Mesodermal cell (in vitro differentiated cells): ENCODE measurements at regions not wholly inside any gene's neighbourhood (a gene's known extent, or its start where the extent isn't known, plus 50 kb on each side); places are given as distances from the start of the nearest gene placed in this dataset.

ENCODE experiments used
- H3K27ac ChIP-seq: 2 replicates; pipeline ENCODE4 v1.7.0; 2013; ENCODE audit warnings: mild to moderate bottlenecking, low read depth, low read length, moderate library complexity; ENCODE audit not compliant: severe bottlenecking
- H3K36me3 ChIP-seq: 2 replicates; pipeline ENCODE4 v1.7.1; 2013; ENCODE audit warnings: mild to moderate bottlenecking, low read length, moderate library complexity; ENCODE audit not compliant: control insufficient read depth, insufficient read depth
- H3K4me1 ChIP-seq: one replicate; pipeline ENCODE4 v1.7.1; 2013; ENCODE audit warnings: mild to moderate bottlenecking, low read length; ENCODE audit not compliant: insufficient read depth, control insufficient read depth, poor library complexity, severe bottlenecking
- H3K4me3 ChIP-seq: 2 replicates; pipeline ENCODE4 v1.7.0; 2013; ENCODE audit warnings: low read length, control low read depth, mild to moderate bottlenecking; ENCODE audit not compliant: insufficient read depth, poor library complexity, severe bottlenecking; ENCODE audit errors: extremely low read depth
- H3K9me3 ChIP-seq: 2 replicates; pipeline ENCODE4 v1.7.1; 2013; ENCODE audit warnings: mild to moderate bottlenecking, low read length, moderate library complexity; ENCODE audit not compliant: control insufficient read depth
- WGBS, 2 experiments: methylation state at CpG; one replicate each; pipeline ENCODE4 v1.1.5; 2013; ENCODE audit warnings: missing lambda C conversion rate in 2 of 2; ENCODE audit not compliant: insufficient coverage in 2 of 2; 5-methylcytosine and 5-hydroxymethylcytosine counted together

- no peaks in the 10 kb centered on the region for H3K36me3 ChIP-seq
- H3K9me3 ChIP-seq, result no peaks in the 10 kb centered on the region
- WGBS, 2 experiments, result 100% methylated on average over 1 to 2 of the region's 3 CpGs
- H3K27ac ChIP-seq, result no peak overlapping the region
- no peak overlapping the region for H3K4me3 ChIP-seq
- no peaks in the 10 kb centered on the region for H3K4me1 ChIP-seq
Observed at GRCh38 chr19:32219392-32219791, 126.0 kb upstream of the ZNF507 start.

- H3K9me3 ChIP-seq, result no peaks in the 10 kb centered on the region
- H3K36me3 ChIP-seq, result no peaks in the 10 kb centered on the region
- no peak overlapping the region for H3K4me3 ChIP-seq
- no peaks in the 10 kb centered on the region for H3K4me1 ChIP-seq
- H3K27ac ChIP-seq, result no peak overlapping the region
- 83 to 100% methylated on average over 1 to 3 of the region's 4 CpGs for WGBS, 2 experiments
Observed at GRCh38 chr19:32219881-32220472, 125.4 kb upstream of the ZNF507 start.

GRCh38 chr19:32220951-32221350 lies 124.5 kb upstream of the ZNF507 start:
- Histone ChIP-seq H3K4me1 (no peaks in the 10 kb centered on the region), H3K4me3 (no peak overlapping the region), H3K27ac (no peak overlapping the region), H3K36me3 (no peaks in the 10 kb centered on the region), H3K9me3 (no peaks in the 10 kb centered on the region)
- 88 to 95% methylated on average over 4 to 7 of the region's 8 CpGs for WGBS, 2 experiments

- Histone ChIP-seq H3K4me1 (no peaks in the 10 kb centered on the region), H3K36me3 (no peaks in the 10 kb centered on the region), H3K9me3 (no peaks in the 10 kb centered on the region), H3K4me3 (no peak overlapping the region), H3K27ac (no peak overlapping the region)
- WGBS, 2 experiments, result 69 to 85% methylated on average over 2 to 4 of the region's 4 CpGs
Observed at GRCh38 chr19:32222556-32222955, 122.9 kb upstream of the ZNF507 start.

GRCh38 chr19:32223106-32223505 lies 122.3 kb upstream of the ZNF507 start:
- H3K4me1 ChIP-seq, result no peaks in the 10 kb centered on the region
- WGBS, 2 experiments, result 75% methylated on average over 1 of the region's 1 CpG; no CpG with 5 or more reads in 1 of the 2 experiments
- H3K4me3 ChIP-seq, result no peak overlapping the region
- H3K27ac ChIP-seq, result no peak overlapping the region
- H3K36me3 ChIP-seq, result no peaks in the 10 kb centered on the region
- H3K9me3 ChIP-seq, result no peaks in the 10 kb centered on the region

GRCh38 chr19:32223595-32224370 lies 121.6 kb upstream of the ZNF507 start:
- no peaks in the 10 kb centered on the region for H3K4me1 ChIP-seq
- H3K9me3 ChIP-seq, result no peaks in the 10 kb centered on the region
- no peak overlapping the region for H3K27ac ChIP-seq
- peak overlapping the region; percentile 3 for H3K4me3 ChIP-seq
- no peaks in the 10 kb centered on the region for H3K36me3 ChIP-seq
- WGBS, 2 experiments, result 35 to 52% methylated on average over 19 to 29 of the region's 29 CpGs

GRCh38 chr19:32224371-32225244 lies 120.8 kb upstream of the ZNF507 start:
- Histone ChIP-seq H3K9me3 (no peaks in the 10 kb centered on the region), H3K4me1 (no peaks in the 10 kb centered on the region), H3K4me3 (peak overlapping the region; percentile 3), H3K27ac (no peak overlapping the region), H3K36me3 (no peaks in the 10 kb centered on the region)
- 5% methylated on average over 10 to 44 of the region's 51 CpGs for WGBS, 2 experiments

GRCh38 chr19:32227561-32228165 lies 117.7 kb upstream of the ZNF507 start:
- WGBS, 2 experiments, result 85 to 86% methylated on average over 27 to 29 of the region's 29 CpGs
- H3K9me3 ChIP-seq, result no peaks in the 10 kb centered on the region
- no peaks in the 10 kb centered on the region for H3K4me1 ChIP-seq
- no peak overlapping the region for H3K27ac ChIP-seq
- H3K36me3 ChIP-seq, result no peaks in the 10 kb centered on the region
- H3K4me3 ChIP-seq, result no peak overlapping the region

- Histone ChIP-seq H3K4me3 (no peak overlapping the region), H3K9me3 (no peaks in the 10 kb centered on the region), H3K4me1 (no peaks in the 10 kb centered on the region), H3K36me3 (no peaks in the 10 kb centered on the region), H3K27ac (no peak overlapping the region)
- WGBS, 2 experiments, result 86 to 87% methylated on average over 5 of the region's 6 CpGs
Observed at GRCh38 chr19:32230441-32230840, 115.0 kb upstream of the ZNF507 start.

GRCh38 chr19:32231020-32231419 lies 114.4 kb upstream of the ZNF507 start:
- H3K4me1 ChIP-seq, result no peaks in the 10 kb centered on the region
- WGBS, 2 experiments, result 82 to 87% methylated on average over 5 to 7 of the region's 8 CpGs

More at GRCh38 chr19:32231020-32231419, 114.4 kb upstream of the ZNF507 start:
- Histone ChIP-seq H3K36me3 (no peaks in the 10 kb centered on the region), H3K27ac (no peak overlapping the region), H3K4me3 (no peak overlapping the region), H3K9me3 (no peaks in the 10 kb centered on the region)
